IMR-90 (cell line): ENCODE measurements at regions not wholly inside any gene's neighbourhood (a gene's known extent, or its start where the extent isn't known, plus 50 kb on each side); places are given as distances from the start of the nearest gene placed in this dataset.

Source experiments
- ATAC-seq: fragments of 200-7000 bp; cut with Tn5 transposase; 2 replicates; pipeline ENCODE4 v1.9.1; 2020; ENCODE audit warnings: low read depth, mild to moderate bottlenecking, moderate library complexity
- BruUV-seq: library from RNA; stranded (reverse); fragments of 400-500 nt; replicated peaks from 2 replicates; lab custom pipeline; 2021; lab: Mats Ljungman, UMichigan
- CTCF ChIA-PET: fragments of 300-600 bp; formaldehyde crosslinking; extraction: SDS; loops from one replicate; lab custom pipeline; 2021; ENCODE audit warnings: antibody characterized with exemption; lab: Yijun Ruan, JAX
- POLR2A ChIA-PET: fragments of 300-600 bp; sonication (Branson Sonifier 250); formaldehyde crosslinking; loops from one replicate; lab custom pipeline; 2022; ENCODE audit warnings: antibody characterized with exemption; ENCODE audit not compliant: unreplicated experiment; lab: Charles Lee
- DNase-seq: peaks from one replicate; pipeline ENCODE4 v3.0.0; 2013
- H2AFZ ChIP-seq: replicated peaks from 2 replicates; pipeline ENCODE3; 2013; ENCODE audit warnings: low read length, mild to moderate bottlenecking; ENCODE audit not compliant: poor library complexity
- H2AK5ac ChIP-seq: 2 replicates; pipeline ENCODE4 v1.6.1; 2013; ENCODE audit warnings: low read depth, low read length, inconsistent platforms
- H2AK9ac ChIP-seq: replicated peaks from 2 replicates; pipeline ENCODE3; 2013; ENCODE audit warnings: mild to moderate bottlenecking, low read depth, low read length, moderate library complexity; ENCODE audit not compliant: poor library complexity
- H2BK120ac ChIP-seq: 2 replicates; pipeline ENCODE4 v1.6.1; 2013; ENCODE audit warnings: low read depth, low read length, inconsistent platforms
- H2BK15ac ChIP-seq: 3 replicates; pipeline ENCODE4 v1.6.1; 2013; ENCODE audit warnings: low read depth, low read length, inconsistent platforms
- H2BK20ac ChIP-seq: 2 replicates; pipeline ENCODE4 v1.6.1; 2013; ENCODE audit warnings: low read depth, mild to moderate bottlenecking, inconsistent platforms, low read length, moderate library complexity
- H2BK5ac ChIP-seq: 2 replicates; pipeline ENCODE4 v1.6.1; 2013; ENCODE audit warnings: mild to moderate bottlenecking, low read depth, low read length, inconsistent platforms; ENCODE audit not compliant: poor library complexity, severe bottlenecking
- H3K14ac ChIP-seq: replicated peaks from 2 replicates; pipeline ENCODE4 v1.6.1; 2013; ENCODE audit warnings: low read depth, low read length, inconsistent platforms
- H3K18ac ChIP-seq: 2 replicates; pipeline ENCODE4 v1.6.1; 2013; ENCODE audit warnings: low read depth, low read length, control low read depth
- H3K23ac ChIP-seq: 2 replicates; pipeline ENCODE4 v1.6.1; 2013; ENCODE audit warnings: low read depth, low read length, inconsistent platforms
- H3K27ac ChIP-seq: 2 replicates; pipeline ENCODE4 v1.5.1; 2013; ENCODE audit warnings: mild to moderate bottlenecking, control low read depth, low read length; ENCODE audit not compliant: insufficient read depth
- H3K27me3 ChIP-seq: 2 replicates; pipeline ENCODE4 v1.6.1; 2013; ENCODE audit warnings: low read length; ENCODE audit not compliant: control insufficient read depth, insufficient read depth
- H3K36me3 ChIP-seq: 2 replicates; pipeline ENCODE4 v1.6.1; 2013; ENCODE audit warnings: low read length, mixed read lengths; ENCODE audit not compliant: control insufficient read depth, insufficient read depth
- H3K4ac ChIP-seq: 2 replicates; pipeline ENCODE4 v1.6.1; 2013; ENCODE audit warnings: low read depth, low read length, inconsistent platforms
- H3K4me1 ChIP-seq: 2 replicates; pipeline ENCODE4 v1.6.1; 2013; ENCODE audit warnings: low read length, mixed read lengths; ENCODE audit not compliant: control insufficient read depth, insufficient read depth
- H3K4me2 ChIP-seq: 2 replicates; pipeline ENCODE4 v1.6.1; 2013; ENCODE audit warnings: low read depth, mild to moderate bottlenecking, control low read depth, low read length, moderate library complexity
- H3K4me3 ChIP-seq: 2 replicates; pipeline ENCODE4 v1.5.1; 2013; ENCODE audit warnings: low read depth, mild to moderate bottlenecking, control low read depth, low read length, moderate library complexity; ENCODE audit not compliant: insufficient read depth
- H3K56ac ChIP-seq: 2 replicates; pipeline ENCODE4 v1.6.1; 2013; ENCODE audit warnings: low read length, inconsistent platforms; ENCODE audit not compliant: insufficient read depth; ENCODE audit errors: extremely low read depth
- H3K79me1 ChIP-seq, 2 experiments: 2 replicates each; pipeline ENCODE4 v1.6.1; 2013; ENCODE audit warnings: low read length in 2 of 2, inconsistent platforms in 1 of 2, low read depth in 1 of 2
- H3K9ac ChIP-seq: 2 replicates; pipeline ENCODE4 v1.6.1; 2013; ENCODE audit warnings: low read depth, low read length, control low read depth
- H3K9me1 ChIP-seq: 2 replicates; pipeline ENCODE4 v1.6.1; 2013; ENCODE audit warnings: low read length, inconsistent platforms; ENCODE audit not compliant: insufficient read depth
- H3K9me3 ChIP-seq: 2 replicates; pipeline ENCODE4 v1.6.1; 2013; ENCODE audit warnings: low read length; ENCODE audit not compliant: control insufficient read depth, insufficient read depth
- H4K20me1 ChIP-seq: 2 replicates; pipeline ENCODE4 v1.6.1; 2013; ENCODE audit warnings: low read length, inconsistent platforms; ENCODE audit not compliant: insufficient read depth
- H4K5ac ChIP-seq: 2 replicates; pipeline ENCODE4 v1.6.1; 2013; ENCODE audit warnings: mild to moderate bottlenecking, low read depth, low read length, control low read depth
- H4K8ac ChIP-seq, 2 experiments: 2 replicates each; pipeline ENCODE4 v1.6.1; 2013; ENCODE audit warnings: low read depth in 2 of 2, low read length in 2 of 2, control low read depth in 1 of 2, inconsistent platforms in 1 of 2
- H4K91ac ChIP-seq: 2 replicates; pipeline ENCODE4 v1.6.1; 2013; ENCODE audit warnings: low read depth, low read length, inconsistent platforms; ENCODE audit not compliant: insufficient read depth
- BHLHE40 ChIP-seq: fragments of 150-350 bp; IDR thresholded peaks from 2 replicates; pipeline ENCODE4 v1.6.1; 2016; ENCODE audit warnings: mild to moderate bottlenecking, low read depth, low read length
- CEBPB ChIP-seq: IDR thresholded peaks from 2 replicates; pipeline ENCODE4 v1.6.1; 2012; ENCODE audit warnings: low read depth, low read length, improper control_type of control experiment
- CHD1 ChIP-seq: IDR thresholded peaks from 2 replicates; pipeline ENCODE4 v1.6.1; 2012; ENCODE audit warnings: low read depth, low read length, improper control_type of control experiment
- ELK1 ChIP-seq: fragments of 150-350 bp; IDR thresholded peaks from 2 replicates; pipeline ENCODE4 v1.6.1; 2016; ENCODE audit warnings: low read depth, mild to moderate bottlenecking, low read length, moderate library complexity, borderline replicate concordance
- FOS ChIP-seq: fragments of 150-350 bp; IDR thresholded peaks from 2 replicates; pipeline ENCODE4 v1.6.1; 2016; ENCODE audit warnings: low read depth, low read length
- MAFK ChIP-seq: IDR thresholded peaks from 2 replicates; pipeline ENCODE4 v1.6.1; 2012; ENCODE audit warnings: low read depth, low read length, improper control_type of control experiment
- MAZ ChIP-seq: IDR thresholded peaks from 2 replicates; pipeline ENCODE4 v1.6.1; 2012; ENCODE audit warnings: low read depth, mild to moderate bottlenecking, low read length, improper control_type of control experiment, moderate library complexity, borderline replicate concordance
- MXI1 ChIP-seq: IDR thresholded peaks from 2 replicates; pipeline ENCODE4 v1.6.1; 2012; ENCODE audit warnings: low read depth, mild to moderate bottlenecking, low read length, moderate library complexity, borderline replicate concordance
- NFE2L2 ChIP-seq: fragments of 150-350 bp; IDR thresholded peaks from 2 replicates; pipeline ENCODE4 v1.6.1; 2016; ENCODE audit warnings: low read depth, mild to moderate bottlenecking, low read length
- POLR2A ChIP-seq: IDR thresholded peaks from 2 replicates; pipeline ENCODE4 v1.6.1; 2012; ENCODE audit warnings: mild to moderate bottlenecking, low read depth, low read length
- RAD21 ChIP-seq: IDR thresholded peaks from 2 replicates; pipeline ENCODE4 v1.6.1; 2012; ENCODE audit warnings: low read length, improper control_type of control experiment
- RCOR1 ChIP-seq: IDR thresholded peaks from 2 replicates; pipeline ENCODE4 v1.6.1; 2012; ENCODE audit warnings: mild to moderate bottlenecking, low read length, improper control_type of control experiment; ENCODE audit not compliant: insufficient replicate concordance
- RFX5 ChIP-seq: IDR thresholded peaks from 2 replicates; pipeline ENCODE4 v1.8.0; 2012; ENCODE audit warnings: low read depth, mild to moderate bottlenecking, low read length, moderate library complexity
- WGBS, 2 experiments: methylation state at CpG; one replicate each; pipeline versions ENCODE4 v1.1.5 to v1.1.7; 2013; ENCODE audit warnings: missing lambda C conversion rate in 2 of 2; ENCODE audit not compliant: insufficient read length in 1 of 2; ENCODE audit errors: extremely low coverage in 2 of 2; 5-methylcytosine and 5-hydroxymethylcytosine counted together
- dilution Hi-C: fragments of 300-500 bp; cut with HindIII; formaldehyde crosslinking; loops from one replicate; pipeline ENCODE4 v1.14.3; 2018; ENCODE audit warnings: low sequenced_read_pairs; ENCODE audit not compliant: unreplicated experiment
- in situ Hi-C: fragments of 300-500 bp; cut with MboI; formaldehyde crosslinking; loops from 3 replicates; pipeline ENCODE4 v1.14.3; 2019; ENCODE audit warnings: low sequenced_read_pairs, inconsistent platforms, mixed read lengths
- intact Hi-C: fragments of 100-400 bp; cut with micrococcal nuclease; formaldehyde crosslinking; loops from 2 replicates; pipeline ENCODE4 v1.10.0; 2022
- TF ChIP-seq, protein P1 (sequence below): fragments of 150-350 bp; IDR thresholded peaks from 2 replicates; pipeline ENCODE4 v1.6.1; 2017; ENCODE audit warnings: mild to moderate bottlenecking, antibody characterized with exemption, low read length, low read depth

- H3K23ac ChIP-seq, result no peak overlapping the region
- H3K9me1 ChIP-seq, result no peaks in the 10 kb centered on the region
- peaks cover 2% of the 10 kb centered on the region; the same call in 1 of the 2 replicates for H3K9me3 ChIP-seq
- H3K79me1 ChIP-seq, result no peaks in the 10 kb centered on the region
- no peak for TF ChIP-seq RCOR1
- no peak for TF ChIP-seq NFE2L2
- TF ChIP-seq MAFK, result no peak
- TF ChIP-seq CHD1, result no peak
- no peak for TF ChIP-seq MAZ
- TF ChIP-seq BHLHE40, result no peak
- TF ChIP-seq MXI1, result no peak
- no peak for TF ChIP-seq CEBPB
- TF ChIP-seq ELK1, result no peak
- TF ChIP-seq, protein P1, sequence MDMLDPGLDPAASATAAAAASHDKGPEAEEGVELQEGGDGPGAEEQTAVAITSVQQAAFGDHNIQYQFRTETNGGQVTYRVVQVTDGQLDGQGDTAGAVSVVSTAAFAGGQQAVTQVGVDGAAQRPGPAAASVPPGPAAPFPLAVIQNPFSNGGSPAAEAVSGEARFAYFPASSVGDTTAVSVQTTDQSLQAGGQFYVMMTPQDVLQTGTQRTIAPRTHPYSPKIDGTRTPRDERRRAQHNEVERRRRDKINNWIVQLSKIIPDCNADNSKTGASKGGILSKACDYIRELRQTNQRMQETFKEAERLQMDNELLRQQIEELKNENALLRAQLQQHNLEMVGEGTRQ, result no peak
- TF ChIP-seq RFX5, result no peak
- TF ChIP-seq RAD21, result no peak
- TF ChIP-seq POLR2A, result no peak
- TF ChIP-seq FOS, result no peak
- BruUV-seq, result no TSS peak
- H3K27me3 ChIP-seq, result no peaks in the 10 kb centered on the region
- H2BK5ac ChIP-seq, result no peak overlapping the region
- H4K8ac ChIP-seq, result no peak overlapping the region
- no peak overlapping the region for H2AK9ac ChIP-seq
- H2BK20ac ChIP-seq, result no peak overlapping the region
- no peak overlapping the region for H3K14ac ChIP-seq
- H4K91ac ChIP-seq, result no peak overlapping the region
- H3K4ac ChIP-seq, result no peak overlapping the region
- no peak overlapping the region for H4K5ac ChIP-seq
- no peaks in the 10 kb centered on the region for H4K20me1 ChIP-seq
- H3K4me2 ChIP-seq, result no peak overlapping the region
- dilution Hi-C loops, result no loop called here
- no peak overlapping the region for H3K56ac ChIP-seq
- ChIA-PET CTCF (no interaction called here), POLR2A (no interaction called here)
- intact Hi-C loops, result no loop called here
- no CpG with 5 or more reads among the region's 3 CpGs for WGBS, 2 experiments
- H3K18ac ChIP-seq, result no peak overlapping the region
- no peak overlapping the region for H2AFZ ChIP-seq
- no peak overlapping the region for H3K9ac ChIP-seq
- ATAC-seq, result no peak
- H3K4me1 ChIP-seq, result peaks cover 3% of the 10 kb centered on the region; the same call in 1 of the 2 replicates
- H3K4me3 ChIP-seq, result no peak overlapping the region
- in situ Hi-C loops, result no loop called here
- H3K27ac ChIP-seq, result no peak overlapping the region
- DNase-seq, result no peak
- no peak overlapping the region for H2BK15ac ChIP-seq
- H2BK120ac ChIP-seq, result no peak overlapping the region
- H3K36me3 ChIP-seq, result 0 out of 2 replicates have a peak, but pooled peaks cover 1% of the 10 kb centered on the region
- no peak overlapping the region for H2AK5ac ChIP-seq
Observed at GRCh38 chr5:30994902-30995301, 198.6 kb upstream of the CDH6 start.
